Upper lobe of left lung (tissue), 6 donors: ENCODE measurements at regions not wholly inside any gene's neighbourhood (a gene's known extent, or its start where the extent isn't known, plus 50 kb on each side); places are given as distances from the start of the nearest gene placed in this dataset.
A peak's percentile ranks its signal among the peaks of the same experiment; 100 is the strongest.

Experiments
- ATAC-seq, 2 donors: fragments of 200-7000 bp; cut with Tn5 transposase; one replicate each; pipeline ENCODE4 v1.9.1; 2022; ENCODE audit warnings: mild to moderate bottlenecking in 2 of 2, moderate library complexity in 2 of 2; ENCODE audit not compliant: low FRiP score in 2 of 2
- DNase-seq, 2 donors: peaks; one replicate each; pipeline ENCODE4 v3.0.0-alpha.2; 2019 to 2020
- H3K27ac ChIP-seq, 4 donors: fragments of 200-600 bp; sonication (generic); one replicate each; pipeline ENCODE4 v1.5.1; 2016 to 2019
- H3K27me3 ChIP-seq, 4 donors: fragments of 200-600 bp; sonication (generic); one replicate each; pipeline ENCODE4 v1.5.1; 2017 to 2019
- H3K36me3 ChIP-seq, 4 donors: fragments of 200-600 bp; sonication (generic); one replicate each; pipeline ENCODE4 v1.5.1; 2016 to 2019
- H3K4me1 ChIP-seq, 4 donors: fragments of 200-600 bp; sonication (generic); one replicate each; pipeline ENCODE4 v1.5.1; 2018 to 2019
- H3K4me3 ChIP-seq, 4 donors: fragments of 200-600 bp; sonication (generic); one replicate each; pipeline ENCODE4 v1.5.1; 2017 to 2019; ENCODE audit warnings: mild to moderate bottlenecking in 2 of 4, moderate library complexity in 1 of 4
- H3K9me3 ChIP-seq, 4 donors: fragments of 200-600 bp; sonication (generic); one replicate each; pipeline ENCODE4 v1.5.1; 2018 to 2019
- CTCF ChIP-seq, 6 experiments: fragments of 450-650 bp in 4 of 6; fragments of 200-600 bp in 2 of 6; sonication (generic) in 2 of 6; IDR thresholded peaks; one replicate each; pipeline ENCODE4 v1.5.1; 2016 to 2019; ENCODE audit warnings: antibody characterized with exemption in 6 of 6
- EP300 ChIP-seq, 4 donors: sonication (generic); formaldehyde crosslinking; IDR thresholded peaks; one replicate each; pipeline ENCODE4 v1.5.1; 2017; ENCODE audit warnings: antibody characterized with exemption in 4 of 4, control low read depth in 2 of 4
- POLR2A ChIP-seq, 4 donors: fragments of 450-650 bp; IDR thresholded peaks; one replicate each; pipeline ENCODE4 v1.5.1; 2016 to 2017; ENCODE audit warnings: antibody characterized with exemption in 4 of 4, mild to moderate bottlenecking in 2 of 4
- POLR2AphosphoS5 ChIP-seq, 2 donors: sonication (generic); formaldehyde crosslinking; IDR thresholded peaks; one replicate each; pipeline ENCODE4 v1.5.1; 2017; ENCODE audit warnings: antibody characterized with exemption in 2 of 2
- WGBS, 2 donors: methylation state at CpG; one replicate each; pipeline ENCODE4 v1.1.5; 2017 to 2018; 5-methylcytosine and 5-hydroxymethylcytosine counted together
- donor health status: DM: no; HTN: no; CAD: no; lungs with moderate emphysema.
- donor health status: DM: no; HTN: yes; CAD: no; lungs with severe emphysema.

- WGBS, 2 donors, result 87 to 90% methylated on average over 11 of the region's 11 CpGs
- no peak for ATAC-seq
- no peaks in the 10 kb centered on the region for H3K36me3 ChIP-seq
- H3K27me3 ChIP-seq, result no peaks in the 10 kb centered on the region
- no peaks in the 10 kb centered on the region for H3K4me1 ChIP-seq
- no peak for DNase-seq
- H3K9me3 ChIP-seq, result no peaks in the 10 kb centered on the region
- TF ChIP-seq POLR2AphosphoS5 (IDR thresholded peaks at IDR 0.05) (no peak), EP300 (IDR thresholded peaks at IDR 0.05) (no peak), POLR2A (IDR thresholded peaks at IDR 0.05) (no peak), CTCF (IDR thresholded peaks at IDR 0.05) (no peak)
- no peak overlapping the region for H3K4me3 ChIP-seq
- no peak overlapping the region for H3K27ac ChIP-seq
Observed at GRCh38 chr18:45350404-45351156, 264.7 kb upstream of the SLC14A2 start.

GRCh38 chr18:45352874-45353273 is 262.4 kb upstream of the SLC14A2 start:
- whole genome bisulfite sequencing, 2 donors, result 69 to 78% methylated on average over 5 of the region's 5 CpGs
- TF ChIP-seq EP300 (IDR thresholded peaks at IDR 0.05) (no peak), POLR2A (IDR thresholded peaks at IDR 0.05) (no peak), CTCF (IDR thresholded peaks at IDR 0.05) (no peak), POLR2AphosphoS5 (IDR thresholded peaks at IDR 0.05) (no peak)
- Histone ChIP-seq H3K4me3 (no peak overlapping the region), H3K27ac (no peak overlapping the region), H3K27me3 (no peaks in the 10 kb centered on the region), H3K4me1 (no peaks in the 10 kb centered on the region), H3K36me3 (no peaks in the 10 kb centered on the region), H3K9me3 (no peaks in the 10 kb centered on the region)
- DNase-seq (peak in 1 of 2 donors; percentile 29), ATAC-seq (no peak)

- no peak overlapping the region for H3K4me3 ChIP-seq
- WGBS, 2 donors, result 71 to 72% methylated on average over 2 of the region's 2 CpGs
- H3K9me3 ChIP-seq, result no peaks in the 10 kb centered on the region
- TF ChIP-seq POLR2AphosphoS5 (IDR thresholded peaks at IDR 0.05), result no peak
- TF ChIP-seq CTCF (IDR thresholded peaks at IDR 0.05), result no peak
- TF ChIP-seq EP300 (IDR thresholded peaks at IDR 0.05), result no peak
- TF ChIP-seq POLR2A (IDR thresholded peaks at IDR 0.05), result no peak
- ATAC-seq (no peak), DNase-seq (no peak)
- no peak overlapping the region for H3K27ac ChIP-seq
- no peaks in the 10 kb centered on the region for H3K4me1 ChIP-seq
- no peaks in the 10 kb centered on the region for H3K36me3 ChIP-seq
- no peaks in the 10 kb centered on the region for H3K27me3 ChIP-seq
Observed at GRCh38 chr18:45353530-45353929, 261.7 kb upstream of the SLC14A2 start.

- Histone ChIP-seq H3K4me3 (no peak overlapping the region), H3K36me3 (no peaks in the 10 kb centered on the region), H3K27me3 (no peaks in the 10 kb centered on the region), H3K9me3 (no peaks in the 10 kb centered on the region), H3K27ac (no peak overlapping the region), H3K4me1 (no peaks in the 10 kb centered on the region)
- ATAC-seq (no peak), DNase-seq (no peak)
- 82 to 93% methylated on average over 2 of the region's 2 CpGs for WGBS, 2 donors
- TF ChIP-seq POLR2AphosphoS5 (IDR thresholded peaks at IDR 0.05), result no peak
- no peak for TF ChIP-seq POLR2A (IDR thresholded peaks at IDR 0.05)
- TF ChIP-seq EP300 (IDR thresholded peaks at IDR 0.05), result no peak
- TF ChIP-seq CTCF (IDR thresholded peaks at IDR 0.05), result no peak
Observed at GRCh38 chr18:45355944-45356520, 259.2 kb upstream of the SLC14A2 start.
